ENCODE measurements at regions not wholly inside any gene's neighbourhood (a gene's known extent, or its start where the extent isn't known, plus 50 kb on each side); places are given as distances from the start of the nearest gene placed in this dataset.

DNA sequence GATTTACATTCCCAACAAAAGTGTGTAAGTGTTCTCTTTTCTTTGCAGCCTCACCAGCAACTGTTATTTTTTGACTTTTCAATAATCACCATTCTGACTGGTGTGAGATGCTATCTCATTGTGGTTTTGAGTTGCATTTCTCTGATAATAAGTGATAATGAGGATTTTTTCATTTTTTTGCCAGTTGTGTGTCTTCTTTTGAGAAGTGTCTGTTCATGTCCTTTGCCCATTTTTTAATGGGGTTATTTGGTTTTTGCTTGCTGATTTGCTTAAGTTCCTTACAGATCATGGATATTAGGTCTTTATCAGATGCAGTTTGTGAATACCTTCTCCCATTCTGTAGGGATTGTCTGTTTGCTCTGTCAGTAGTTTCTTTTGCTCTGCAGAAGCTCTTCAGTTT is 107.7 kb downstream of the EHF start:
- Histone ChIP-seq H4K20me1 (ENCODE audit: insufficient read depth, low read length) (no peaks in the 10 kb centered on the region), H3K4ac (ENCODE audit: low read depth, low read length) (no peak overlapping the region), H3K56ac (ENCODE audit: extremely low read depth, insufficient read depth, low read length) (no peak overlapping the region), H3K18ac (ENCODE audit: low read depth, low read length) (no peak overlapping the region), H3K27me3 (ENCODE audit: control insufficient read depth, insufficient read depth, low read length) (peaks cover 12% of the 10 kb centered on the region), H2BK5ac (ENCODE audit: low read depth, low read length, poor library complexity, severe bottlenecking) (no peak overlapping the region), H3K4me2 (ENCODE audit: low read depth, low read length) (no peak overlapping the region), H3K14ac (replicated peaks; ENCODE audit: low read depth, low read length) (no peak overlapping the region), H3K9ac (ENCODE audit: low read depth, low read length) (no peak overlapping the region), H3K4me3 (ENCODE audit: insufficient read depth, low read depth, low read length) (no peak overlapping the region), H2AK5ac (ENCODE audit: low read depth, low read length) (no peak overlapping the region), H3K27ac (ENCODE audit: insufficient read depth, low read length) (no peak overlapping the region), H3K36me3 (ENCODE audit: control insufficient read depth, insufficient read depth, low read length) (no peaks in the 10 kb centered on the region), H2BK120ac (ENCODE audit: low read depth, low read length) (no peak overlapping the region), H4K8ac (ENCODE audit: low read depth in 2 of 2, low read length in 2 of 2) (no peak overlapping the region), H2AK9ac (replicated peaks; ENCODE audit: low read depth, low read length, poor library complexity) (no peak overlapping the region), H2AFZ (replicated peaks; ENCODE audit: low read length, poor library complexity) (no peak overlapping the region), H3K79me1 (ENCODE audit: low read depth in 1 of 2, low read length in 2 of 2) (no peaks in the 10 kb centered on the region), H2BK15ac (ENCODE audit: low read depth, low read length) (no peak overlapping the region), H4K5ac (ENCODE audit: low read depth, low read length) (no peak overlapping the region), H2BK20ac (ENCODE audit: low read depth, low read length) (no peak overlapping the region), H3K9me3 (ENCODE audit: control insufficient read depth, insufficient read depth, low read length) (no peaks in the 10 kb centered on the region), H3K4me1 (ENCODE audit: control insufficient read depth, insufficient read depth, low read length) (no peaks in the 10 kb centered on the region), H3K9me1 (ENCODE audit: insufficient read depth, low read length) (no peaks in the 10 kb centered on the region), H4K91ac (ENCODE audit: insufficient read depth, low read depth, low read length) (no peak overlapping the region), H3K23ac (ENCODE audit: low read depth, low read length) (no peak overlapping the region)
- no TSS peak for BruUV-seq (replicated peaks)
- ChIA-PET CTCF (no interaction called here), POLR2A (ENCODE audit: unreplicated experiment) (no interaction called here)
- DNase-seq: no peak
- no peak for ATAC-seq (ENCODE audit: low read depth)
- TF ChIP-seq RAD21 (IDR thresholded peaks at IDR 0.05; ENCODE audit: low read length): no peak
- TF ChIP-seq RCOR1 (IDR thresholded peaks at IDR 0.05; ENCODE audit: insufficient replicate concordance, low read length): no peak
- no peak for TF ChIP-seq CHD1 (IDR thresholded peaks at IDR 0.05; ENCODE audit: low read depth, low read length)
- no peak for TF ChIP-seq MAZ (IDR thresholded peaks at IDR 0.05; ENCODE audit: borderline replicate concordance, low read depth, low read length)
- TF ChIP-seq, protein P1, sequence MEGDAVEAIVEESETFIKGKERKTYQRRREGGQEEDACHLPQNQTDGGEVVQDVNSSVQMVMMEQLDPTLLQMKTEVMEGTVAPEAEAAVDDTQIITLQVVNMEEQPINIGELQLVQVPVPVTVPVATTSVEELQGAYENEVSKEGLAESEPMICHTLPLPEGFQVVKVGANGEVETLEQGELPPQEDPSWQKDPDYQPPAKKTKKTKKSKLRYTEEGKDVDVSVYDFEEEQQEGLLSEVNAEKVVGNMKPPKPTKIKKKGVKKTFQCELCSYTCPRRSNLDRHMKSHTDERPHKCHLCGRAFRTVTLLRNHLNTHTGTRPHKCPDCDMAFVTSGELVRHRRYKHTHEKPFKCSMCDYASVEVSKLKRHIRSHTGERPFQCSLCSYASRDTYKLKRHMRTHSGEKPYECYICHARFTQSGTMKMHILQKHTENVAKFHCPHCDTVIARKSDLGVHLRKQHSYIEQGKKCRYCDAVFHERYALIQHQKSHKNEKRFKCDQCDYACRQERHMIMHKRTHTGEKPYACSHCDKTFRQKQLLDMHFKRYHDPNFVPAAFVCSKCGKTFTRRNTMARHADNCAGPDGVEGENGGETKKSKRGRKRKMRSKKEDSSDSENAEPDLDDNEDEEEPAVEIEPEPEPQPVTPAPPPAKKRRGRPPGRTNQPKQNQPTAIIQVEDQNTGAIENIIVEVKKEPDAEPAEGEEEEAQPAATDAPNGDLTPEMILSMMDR (conservative IDR thresholded peaks at IDR 0.05; ENCODE audit: low read depth, low read length): no peak
- TF ChIP-seq BHLHE40 (IDR thresholded peaks at IDR 0.05; ENCODE audit: low read depth, low read length): no peak
- in situ Hi-C loops (cut with MboI; ENCODE audit: low sequenced_read_pairs) (no loop called here), dilution Hi-C loops (cut with HindIII; ENCODE audit: low sequenced_read_pairs, unreplicated experiment) (no loop called here), intact Hi-C loops (cut with micrococcal nuclease) (no loop called here)
